ENCODE measurements at regions not wholly inside any gene's neighbourhood (a gene's known extent, or its start where the extent isn't known, plus 50 kb on each side); places are given as distances from the start of the nearest gene placed in this dataset.

DNA sequence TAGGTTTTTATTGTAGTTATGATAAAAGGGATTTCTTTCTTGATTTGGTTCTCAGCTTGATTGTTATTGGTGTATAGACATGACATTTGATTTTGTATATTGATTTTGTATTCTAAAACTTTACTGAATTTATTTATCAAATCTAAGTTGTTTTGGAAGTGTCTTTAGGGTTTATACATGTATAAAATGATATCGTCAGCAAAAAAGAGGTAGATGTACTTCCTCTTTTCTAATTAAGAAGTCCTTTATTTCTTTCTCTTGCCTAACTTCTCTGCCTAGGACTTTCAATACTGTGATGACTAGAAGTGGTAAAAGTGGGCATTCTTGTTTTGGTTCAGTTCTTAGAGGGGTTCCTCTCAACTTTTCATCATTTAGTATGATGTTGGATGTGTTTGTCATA lies 487.3 kb upstream of the KIF2B start:
- H3K27me3 ChIP-seq (ENCODE audit: insufficient read depth) = no peaks in the 10 kb centered on the region
- no peaks in the 10 kb centered on the region for H3K36me3 ChIP-seq (ENCODE audit: insufficient read depth)
- no peak for ATAC-seq
- Mint-ChIP-seq H3K9me3 (peaks cover 24% of the 10 kb centered on the region), H3K4me1 (no peaks in the 10 kb centered on the region), H3K27ac (no peak overlapping the region), H3K4me3 (no peak overlapping the region), H3K27me3 (ENCODE audit: insufficient read depth, low read depth, poor library complexity) (no peaks in the 10 kb centered on the region), H3K36me3 (ENCODE audit: low read depth) (peaks cover 30% of the 10 kb centered on the region; the same call in 2 of the 3 replicates)
- peaks cover 10% of the 10 kb centered on the region; the same call in 1 of the 2 replicates for H3K9me2 ChIP-seq (ENCODE audit: insufficient read depth)
- TF ChIP-seq POLR2AphosphoS5 (IDR thresholded peaks at IDR 0.05; ENCODE audit: low read depth) (no peak), EZH2 (IDR thresholded peaks at IDR 0.05; ENCODE audit: low read depth, unreplicated experiment) (no peak), ZNF331 (CRISPR knock-in tag; IDR thresholded peaks at IDR 0.05; ENCODE audit: low read depth) (no peak), JUNB (IDR thresholded peaks at IDR 0.05; ENCODE audit: unreplicated experiment) (no peak), STAT1 (IDR thresholded peaks at IDR 0.05; ENCODE audit: unreplicated experiment) (no peak), ZNF114 (CRISPR knock-in tag; IDR thresholded peaks at IDR 0.05) (no peak), CREB1 (CRISPR knock-in tag; IDR thresholded peaks at IDR 0.05; ENCODE audit: low read depth) (no peak), EZH2phosphoT487 (IDR thresholded peaks at IDR 0.05; ENCODE audit: unreplicated experiment) (no peak), NANOG (IDR thresholded peaks at IDR 0.05; ENCODE audit: borderline replicate concordance) (no peak)
- TF ChIP-seq, protein P1, sequence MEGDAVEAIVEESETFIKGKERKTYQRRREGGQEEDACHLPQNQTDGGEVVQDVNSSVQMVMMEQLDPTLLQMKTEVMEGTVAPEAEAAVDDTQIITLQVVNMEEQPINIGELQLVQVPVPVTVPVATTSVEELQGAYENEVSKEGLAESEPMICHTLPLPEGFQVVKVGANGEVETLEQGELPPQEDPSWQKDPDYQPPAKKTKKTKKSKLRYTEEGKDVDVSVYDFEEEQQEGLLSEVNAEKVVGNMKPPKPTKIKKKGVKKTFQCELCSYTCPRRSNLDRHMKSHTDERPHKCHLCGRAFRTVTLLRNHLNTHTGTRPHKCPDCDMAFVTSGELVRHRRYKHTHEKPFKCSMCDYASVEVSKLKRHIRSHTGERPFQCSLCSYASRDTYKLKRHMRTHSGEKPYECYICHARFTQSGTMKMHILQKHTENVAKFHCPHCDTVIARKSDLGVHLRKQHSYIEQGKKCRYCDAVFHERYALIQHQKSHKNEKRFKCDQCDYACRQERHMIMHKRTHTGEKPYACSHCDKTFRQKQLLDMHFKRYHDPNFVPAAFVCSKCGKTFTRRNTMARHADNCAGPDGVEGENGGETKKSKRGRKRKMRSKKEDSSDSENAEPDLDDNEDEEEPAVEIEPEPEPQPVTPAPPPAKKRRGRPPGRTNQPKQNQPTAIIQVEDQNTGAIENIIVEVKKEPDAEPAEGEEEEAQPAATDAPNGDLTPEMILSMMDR (conservative IDR thresholded peaks at IDR 0.05; ENCODE audit: low read depth in 2 of 2) = no peak
- TF ChIP-seq, protein P2, sequence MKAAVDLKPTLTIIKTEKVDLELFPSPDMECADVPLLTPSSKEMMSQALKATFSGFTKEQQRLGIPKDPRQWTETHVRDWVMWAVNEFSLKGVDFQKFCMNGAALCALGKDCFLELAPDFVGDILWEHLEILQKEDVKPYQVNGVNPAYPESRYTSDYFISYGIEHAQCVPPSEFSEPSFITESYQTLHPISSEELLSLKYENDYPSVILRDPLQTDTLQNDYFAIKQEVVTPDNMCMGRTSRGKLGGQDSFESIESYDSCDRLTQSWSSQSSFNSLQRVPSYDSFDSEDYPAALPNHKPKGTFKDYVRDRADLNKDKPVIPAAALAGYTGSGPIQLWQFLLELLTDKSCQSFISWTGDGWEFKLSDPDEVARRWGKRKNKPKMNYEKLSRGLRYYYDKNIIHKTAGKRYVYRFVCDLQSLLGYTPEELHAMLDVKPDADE (IDR thresholded peaks at IDR 0.05) = no peak
- TF ChIP-seq, protein P3, sequence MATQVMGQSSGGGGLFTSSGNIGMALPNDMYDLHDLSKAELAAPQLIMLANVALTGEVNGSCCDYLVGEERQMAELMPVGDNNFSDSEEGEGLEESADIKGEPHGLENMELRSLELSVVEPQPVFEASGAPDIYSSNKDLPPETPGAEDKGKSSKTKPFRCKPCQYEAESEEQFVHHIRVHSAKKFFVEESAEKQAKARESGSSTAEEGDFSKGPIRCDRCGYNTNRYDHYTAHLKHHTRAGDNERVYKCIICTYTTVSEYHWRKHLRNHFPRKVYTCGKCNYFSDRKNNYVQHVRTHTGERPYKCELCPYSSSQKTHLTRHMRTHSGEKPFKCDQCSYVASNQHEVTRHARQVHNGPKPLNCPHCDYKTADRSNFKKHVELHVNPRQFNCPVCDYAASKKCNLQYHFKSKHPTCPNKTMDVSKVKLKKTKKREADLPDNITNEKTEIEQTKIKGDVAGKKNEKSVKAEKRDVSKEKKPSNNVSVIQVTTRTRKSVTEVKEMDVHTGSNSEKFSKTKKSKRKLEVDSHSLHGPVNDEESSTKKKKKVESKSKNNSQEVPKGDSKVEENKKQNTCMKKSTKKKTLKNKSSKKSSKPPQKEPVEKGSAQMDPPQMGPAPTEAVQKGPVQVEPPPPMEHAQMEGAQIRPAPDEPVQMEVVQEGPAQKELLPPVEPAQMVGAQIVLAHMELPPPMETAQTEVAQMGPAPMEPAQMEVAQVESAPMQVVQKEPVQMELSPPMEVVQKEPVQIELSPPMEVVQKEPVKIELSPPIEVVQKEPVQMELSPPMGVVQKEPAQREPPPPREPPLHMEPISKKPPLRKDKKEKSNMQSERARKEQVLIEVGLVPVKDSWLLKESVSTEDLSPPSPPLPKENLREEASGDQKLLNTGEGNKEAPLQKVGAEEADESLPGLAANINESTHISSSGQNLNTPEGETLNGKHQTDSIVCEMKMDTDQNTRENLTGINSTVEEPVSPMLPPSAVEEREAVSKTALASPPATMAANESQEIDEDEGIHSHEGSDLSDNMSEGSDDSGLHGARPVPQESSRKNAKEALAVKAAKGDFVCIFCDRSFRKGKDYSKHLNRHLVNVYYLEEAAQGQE (IDR thresholded peaks at IDR 0.05; ENCODE audit: unreplicated experiment) = no peak
- TF ChIP-seq, protein P4, sequence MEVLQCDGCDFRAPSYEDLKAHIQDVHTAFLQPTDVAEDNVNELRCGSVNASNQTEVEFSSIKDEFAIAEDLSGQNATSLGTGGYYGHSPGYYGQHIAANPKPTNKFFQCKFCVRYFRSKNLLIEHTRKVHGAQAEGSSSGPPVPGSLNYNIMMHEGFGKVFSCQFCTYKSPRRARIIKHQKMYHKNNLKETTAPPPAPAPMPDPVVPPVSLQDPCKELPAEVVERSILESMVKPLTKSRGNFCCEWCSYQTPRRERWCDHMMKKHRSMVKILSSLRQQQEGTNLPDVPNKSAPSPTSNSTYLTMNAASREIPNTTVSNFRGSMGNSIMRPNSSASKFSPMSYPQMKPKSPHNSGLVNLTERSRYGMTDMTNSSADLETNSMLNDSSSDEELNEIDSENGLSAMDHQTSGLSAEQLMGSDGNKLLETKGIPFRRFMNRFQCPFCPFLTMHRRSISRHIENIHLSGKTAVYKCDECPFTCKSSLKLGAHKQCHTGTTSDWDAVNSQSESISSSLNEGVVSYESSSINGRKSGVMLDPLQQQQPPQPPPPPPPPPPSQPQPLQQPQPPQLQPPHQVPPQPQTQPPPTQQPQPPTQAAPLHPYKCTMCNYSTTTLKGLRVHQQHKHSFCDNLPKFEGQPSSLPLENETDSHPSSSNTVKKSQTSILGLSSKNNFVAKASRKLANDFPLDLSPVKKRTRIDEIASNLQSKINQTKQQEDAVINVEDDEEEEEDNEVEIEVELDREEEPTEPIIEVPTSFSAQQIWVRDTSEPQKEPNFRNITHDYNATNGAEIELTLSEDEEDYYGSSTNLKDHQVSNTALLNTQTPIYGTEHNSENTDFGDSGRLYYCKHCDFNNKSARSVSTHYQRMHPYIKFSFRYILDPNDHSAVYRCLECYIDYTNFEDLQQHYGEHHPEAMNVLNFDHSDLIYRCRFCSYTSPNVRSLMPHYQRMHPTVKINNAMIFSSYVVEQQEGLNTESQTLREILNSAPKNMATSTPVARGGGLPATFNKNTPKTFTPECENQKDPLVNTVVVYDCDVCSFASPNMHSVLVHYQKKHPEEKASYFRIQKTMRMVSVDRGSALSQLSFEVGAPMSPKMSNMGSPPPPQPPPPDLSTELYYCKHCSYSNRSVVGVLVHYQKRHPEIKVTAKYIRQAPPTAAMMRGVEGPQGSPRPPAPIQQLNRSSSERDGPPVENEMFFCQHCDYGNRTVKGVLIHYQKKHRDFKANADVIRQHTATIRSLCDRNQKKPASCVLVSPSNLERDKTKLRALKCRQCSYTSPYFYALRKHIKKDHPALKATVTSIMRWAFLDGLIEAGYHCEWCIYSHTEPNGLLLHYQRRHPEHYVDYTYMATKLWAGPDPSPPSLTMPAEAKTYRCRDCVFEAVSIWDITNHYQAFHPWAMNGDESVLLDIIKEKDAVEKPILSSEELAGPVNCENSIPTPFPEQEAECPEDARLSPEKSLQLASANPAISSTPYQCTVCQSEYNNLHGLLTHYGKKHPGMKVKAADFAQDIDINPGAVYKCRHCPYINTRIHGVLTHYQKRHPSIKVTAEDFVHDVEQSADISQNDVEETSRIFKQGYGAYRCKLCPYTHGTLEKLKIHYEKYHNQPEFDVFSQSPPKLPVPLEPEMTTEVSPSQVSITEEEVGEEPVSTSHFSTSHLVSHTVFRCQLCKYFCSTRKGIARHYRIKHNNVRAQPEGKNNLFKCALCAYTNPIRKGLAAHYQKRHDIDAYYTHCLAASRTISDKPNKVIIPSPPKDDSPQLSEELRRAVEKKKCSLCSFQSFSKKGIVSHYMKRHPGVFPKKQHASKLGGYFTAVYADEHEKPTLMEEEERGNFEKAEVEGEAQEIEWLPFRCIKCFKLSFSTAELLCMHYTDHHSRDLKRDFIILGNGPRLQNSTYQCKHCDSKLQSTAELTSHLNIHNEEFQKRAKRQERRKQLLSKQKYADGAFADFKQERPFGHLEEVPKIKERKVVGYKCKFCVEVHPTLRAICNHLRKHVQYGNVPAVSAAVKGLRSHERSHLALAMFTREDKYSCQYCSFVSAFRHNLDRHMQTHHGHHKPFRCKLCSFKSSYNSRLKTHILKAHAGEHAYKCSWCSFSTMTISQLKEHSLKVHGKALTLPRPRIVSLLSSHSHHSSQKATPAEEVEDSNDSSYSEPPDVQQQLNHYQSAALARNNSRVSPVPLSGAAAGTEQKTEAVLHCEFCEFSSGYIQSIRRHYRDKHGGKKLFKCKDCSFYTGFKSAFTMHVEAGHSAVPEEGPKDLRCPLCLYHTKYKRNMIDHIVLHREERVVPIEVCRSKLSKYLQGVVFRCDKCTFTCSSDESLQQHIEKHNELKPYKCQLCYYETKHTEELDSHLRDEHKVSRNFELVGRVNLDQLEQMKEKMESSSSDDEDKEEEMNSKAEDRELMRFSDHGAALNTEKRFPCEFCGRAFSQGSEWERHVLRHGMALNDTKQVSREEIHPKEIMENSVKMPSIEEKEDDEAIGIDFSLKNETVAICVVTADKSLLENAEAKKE (CRISPR knock-in tag; IDR thresholded peaks at IDR 0.05) = no peak
- H4K20me1 ChIP-seq (replicated peaks; ENCODE audit: insufficient read depth) = no peaks in the 10 kb centered on the region
- H3F3A ChIP-seq (replicated peaks; ENCODE audit: low read depth) = no peaks in the 10 kb centered on the region
- no peak overlapping the region for H3K4me3 ChIP-seq
- H3K79me2 ChIP-seq (replicated peaks; ENCODE audit: insufficient read depth) = no peaks in the 10 kb centered on the region
- no peak overlapping the region for H3K4me2 ChIP-seq
- DNase-seq (ENCODE audit: low spot score) = no peak
- H3K4me1 ChIP-seq (ENCODE audit: insufficient read depth) = no peaks in the 10 kb centered on the region
- no peak overlapping the region for H2AFZ ChIP-seq
- H3K27ac ChIP-seq (ENCODE audit: low read depth) = no peak overlapping the region

Measured in GM23338 (cell line).